ENCODE measurements at regions not wholly inside any gene's neighbourhood (a gene's known extent, or its start where the extent isn't known, plus 50 kb on each side); places are given as distances from the start of the nearest gene placed in this dataset.

GRCh38 chr6:51019806-51020205 is 201.1 kb downstream of the TFAP2B start:
- Histone ChIP-seq H3K36me3 (ENCODE audit: control insufficient read depth, insufficient read depth, low read length) (no peaks in the 10 kb centered on the region), H3K27me3 (ENCODE audit: control insufficient read depth, insufficient read depth, low read length) (no peaks in the 10 kb centered on the region), H3K4me3 (ENCODE audit: low read depth, low read length) (no peak overlapping the region)
- DNase-seq (ENCODE audit: low read depth), result no peak
- POLR2A ChIA-PET, result no interaction called here
- no peak for TF ChIP-seq CTCF (IDR thresholded peaks at IDR 0.05; ENCODE audit: insufficient read depth, low read depth, low read length)
- CTCF ChIA-PET, result no interaction called here

GRCh38 chr6:51021171-51021570 is 202.5 kb downstream of the TFAP2B start:
- H3K36me3 ChIP-seq (ENCODE audit: control insufficient read depth, insufficient read depth, low read length), result no peaks in the 10 kb centered on the region
- POLR2A ChIA-PET, result no interaction called here
- no peaks in the 10 kb centered on the region for H3K27me3 ChIP-seq (ENCODE audit: control insufficient read depth, insufficient read depth, low read length)
- no peak for TF ChIP-seq CTCF (IDR thresholded peaks at IDR 0.05; ENCODE audit: insufficient read depth, low read depth, low read length)
- no peak overlapping the region for H3K4me3 ChIP-seq (ENCODE audit: low read depth, low read length)
- CTCF ChIA-PET, result no interaction called here
- DNase-seq (ENCODE audit: low read depth), result no peak

- ChIA-PET CTCF (no interaction called here), POLR2A (no interaction called here)
- Histone ChIP-seq H3K4me3 (ENCODE audit: low read depth, low read length) (no peak overlapping the region), H3K27me3 (ENCODE audit: control insufficient read depth, insufficient read depth, low read length) (no peaks in the 10 kb centered on the region), H3K36me3 (ENCODE audit: control insufficient read depth, insufficient read depth, low read length) (no peaks in the 10 kb centered on the region)
- TF ChIP-seq CTCF (IDR thresholded peaks at IDR 0.05; ENCODE audit: insufficient read depth, low read depth, low read length), result no peak
- DNase-seq (ENCODE audit: low read depth), result no peak
Measured at GRCh38 chr6:51024126-51024525, 205.5 kb downstream of the TFAP2B start.

- DNase-seq (ENCODE audit: low read depth), result no peak
- Histone ChIP-seq H3K27me3 (ENCODE audit: control insufficient read depth, insufficient read depth, low read length) (no peaks in the 10 kb centered on the region), H3K4me3 (ENCODE audit: low read depth, low read length) (no peak overlapping the region), H3K36me3 (ENCODE audit: control insufficient read depth, insufficient read depth, low read length) (no peaks in the 10 kb centered on the region)
- no peak for TF ChIP-seq CTCF (IDR thresholded peaks at IDR 0.05; ENCODE audit: insufficient read depth, low read depth, low read length)
- ChIA-PET POLR2A (no interaction called here), CTCF (interaction anchor here (0.7 kb wide), 1 partner anchor 83 kb away, joined by 3 read pairs; no protein-coding TSS in a partner anchor)
Measured at GRCh38 chr6:51025082-51025777, 206.6 kb downstream of the TFAP2B start.

GRCh38 chr6:51027283-51028065 is 208.8 kb downstream of the TFAP2B start:
- CTCF ChIA-PET, result interaction anchor here (0.9 kb wide), 1 partner anchor 14 kb away, joined by 3 read pairs; no protein-coding TSS in a partner anchor
- Histone ChIP-seq H3K4me3 (ENCODE audit: low read depth, low read length) (no peak overlapping the region), H3K27me3 (ENCODE audit: control insufficient read depth, insufficient read depth, low read length) (no peaks in the 10 kb centered on the region), H3K36me3 (ENCODE audit: control insufficient read depth, insufficient read depth, low read length) (no peaks in the 10 kb centered on the region)
- POLR2A ChIA-PET, result no interaction called here
- TF ChIP-seq CTCF (IDR thresholded peaks at IDR 0.05; ENCODE audit: insufficient read depth, low read depth, low read length), result no peak
- DNase-seq (ENCODE audit: low read depth), result no peak

All from BJ (cell line).